ENCODE measurements at regions not wholly inside any gene's neighbourhood (a gene's known extent, or its start where the extent isn't known, plus 50 kb on each side); places are given as distances from the start of the nearest gene placed in this dataset.

DNA sequence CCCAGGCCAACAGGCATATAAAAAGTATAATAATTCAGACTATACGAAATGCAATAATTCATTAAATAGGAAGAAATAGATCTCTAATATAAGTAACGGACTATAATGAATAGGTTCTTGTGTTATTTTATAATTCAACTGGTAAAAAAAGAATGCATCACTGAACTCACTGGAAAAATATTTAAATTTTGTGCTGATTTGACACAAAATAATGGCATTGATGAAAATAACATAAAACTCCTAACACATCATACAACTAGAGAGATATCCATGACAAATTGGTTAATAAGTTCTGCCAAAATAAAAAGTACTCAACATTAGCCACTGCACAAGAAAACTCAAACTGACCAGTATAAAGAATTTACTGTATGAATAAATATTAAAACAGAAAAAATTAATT lies 57.1 kb upstream of the RAB4A start:
- no peaks in the 10 kb centered on the region for H3K9me3 Mint-ChIP-seq
- H3K27me3 Mint-ChIP-seq (ENCODE audit: low read depth) = peaks cover 2% of the 10 kb centered on the region
- H3K27ac Mint-ChIP-seq = no peak overlapping the region
- H3K4me3 Mint-ChIP-seq = no peak overlapping the region
- DNase-seq (ENCODE audit: low spot score) = no peak
- H3K4me1 Mint-ChIP-seq (ENCODE audit: low read depth) = peaks cover 5% of the 10 kb centered on the region
- H3K36me3 Mint-ChIP-seq (ENCODE audit: low read depth) = no peaks in the 10 kb centered on the region

GRCh38 chr1:229217716-229218115 lies 53.2 kb upstream of the RAB4A start:
- peaks cover 2% of the 10 kb centered on the region for H3K27me3 Mint-ChIP-seq (ENCODE audit: low read depth)
- no peaks in the 10 kb centered on the region for H3K9me3 Mint-ChIP-seq
- H3K36me3 Mint-ChIP-seq (ENCODE audit: low read depth) = no peaks in the 10 kb centered on the region
- no peaks in the 10 kb centered on the region for H3K4me1 Mint-ChIP-seq (ENCODE audit: low read depth)
- no peak overlapping the region for H3K4me3 Mint-ChIP-seq
- no peak overlapping the region for H3K27ac Mint-ChIP-seq
- no peak for DNase-seq (ENCODE audit: low spot score)

- no peak overlapping the region for H3K4me3 Mint-ChIP-seq
- H3K27me3 Mint-ChIP-seq (ENCODE audit: low read depth) = peaks cover 2% of the 10 kb centered on the region
- no peaks in the 10 kb centered on the region for H3K36me3 Mint-ChIP-seq (ENCODE audit: low read depth)
- no peak overlapping the region for H3K27ac Mint-ChIP-seq
- H3K4me1 Mint-ChIP-seq (ENCODE audit: low read depth) = no peaks in the 10 kb centered on the region
- no peak for DNase-seq (ENCODE audit: low spot score)
- no peaks in the 10 kb centered on the region for H3K9me3 Mint-ChIP-seq
These were observed 52.3 kb upstream of the RAB4A start for GRCh38 chr1:229218612-229219025.

DNA sequence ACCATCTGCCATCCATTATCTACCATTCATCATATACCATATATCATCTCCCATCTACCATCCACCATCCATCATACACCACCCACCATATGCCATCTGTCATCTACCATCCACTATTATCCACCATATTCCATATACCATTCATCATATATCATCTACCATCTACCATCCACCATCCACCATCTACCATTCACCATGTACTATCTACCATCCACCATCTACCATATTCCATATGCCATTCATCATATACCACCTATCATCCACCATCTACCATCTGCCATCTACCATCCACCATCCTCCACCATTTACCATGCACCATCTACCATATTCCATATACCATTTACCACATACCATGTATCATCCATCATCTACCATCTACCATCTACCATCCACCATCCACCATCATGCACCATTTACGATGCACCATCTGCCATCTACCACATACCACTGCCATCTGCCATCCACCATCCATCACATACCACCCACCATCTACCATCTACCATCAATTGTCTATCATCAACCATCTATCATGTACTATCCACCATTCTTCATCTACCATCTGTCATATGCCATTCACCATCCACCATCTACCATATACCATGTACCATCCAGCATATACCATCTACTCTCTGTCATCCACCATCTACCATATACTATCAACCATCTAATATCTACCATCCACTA lies 50.6 kb upstream of the RAB4A start:
- H3K27ac Mint-ChIP-seq = no peak overlapping the region
- no peaks in the 10 kb centered on the region for H3K36me3 Mint-ChIP-seq (ENCODE audit: low read depth)

DNA sequence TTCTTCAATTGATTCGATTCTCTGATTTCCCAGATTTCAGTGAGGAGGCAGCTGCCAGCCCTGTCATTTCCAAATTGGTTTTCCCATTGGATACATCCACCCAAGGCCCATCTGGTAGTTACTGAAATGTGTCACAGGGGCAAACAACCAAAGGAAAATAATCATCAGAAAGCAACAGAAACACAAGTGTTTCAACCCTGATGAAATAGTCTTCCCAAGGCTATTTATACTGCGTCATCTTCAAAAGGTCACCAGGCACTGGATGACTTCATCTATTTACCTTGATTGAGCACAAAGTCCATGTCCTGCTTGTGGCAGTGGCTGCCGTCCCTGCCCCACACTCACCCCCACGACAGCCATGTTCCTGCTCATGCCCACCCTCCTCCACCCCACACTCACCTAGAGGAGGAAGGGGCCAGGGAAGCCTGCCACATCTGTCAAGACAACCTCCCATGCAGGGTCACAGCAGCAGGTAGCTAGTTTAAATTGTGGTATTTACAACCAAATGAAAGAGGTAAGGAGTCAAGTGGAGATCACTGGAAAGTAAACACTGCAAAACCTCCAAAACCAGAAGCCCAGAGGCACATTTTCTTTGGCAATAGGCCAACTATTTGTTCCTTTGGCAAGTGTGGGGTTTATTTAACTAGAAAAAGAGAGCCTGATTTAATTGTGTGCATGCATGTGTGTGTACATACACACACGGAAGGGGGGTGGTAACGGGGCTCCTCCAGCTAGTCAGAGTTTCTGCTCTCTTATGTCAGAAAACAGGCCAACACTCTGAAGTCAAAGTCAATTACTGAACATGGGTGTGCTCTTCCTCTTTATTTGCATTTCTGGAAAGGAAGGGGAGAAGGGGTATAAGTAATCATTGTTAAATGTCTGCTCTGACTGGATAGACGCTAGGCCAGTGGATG lies 49.5 kb upstream of the RAB4A start:
- Mint-ChIP-seq H3K27me3 (ENCODE audit: low read depth) (no peaks in the 10 kb centered on the region), H3K9me3 (no peaks in the 10 kb centered on the region), H3K27ac (no peak overlapping the region), H3K4me1 (ENCODE audit: low read depth) (no peaks in the 10 kb centered on the region), H3K4me3 (no peak overlapping the region), H3K36me3 (ENCODE audit: low read depth) (no peaks in the 10 kb centered on the region)
- DNase-seq (ENCODE audit: low spot score) = no peak

More for the DNA sequence above, 50.6 kb upstream of the RAB4A start:
- no peak for DNase-seq (ENCODE audit: low spot score)
- Mint-ChIP-seq H3K27me3 (ENCODE audit: low read depth) (no peaks in the 10 kb centered on the region), H3K9me3 (no peaks in the 10 kb centered on the region), H3K4me1 (ENCODE audit: low read depth) (no peaks in the 10 kb centered on the region), H3K4me3 (no peak overlapping the region)
